GM21825 (cell line): ENCODE measurements at regions not wholly inside any gene's neighbourhood (a gene's known extent, or its start where the extent isn't known, plus 50 kb on each side); places are given as distances from the start of the nearest gene placed in this dataset.
"Not testable (repeated sequence)": the region's sequence is repeated elsewhere in the genome, so short reads cannot be mapped to it uniquely, and the experiment has no call there.

Source experiments
- ATAC-seq: cut with Tn5 transposase; IDR thresholded peaks from one replicate; pipeline ENCODE4 v1.9.1; 2021; ENCODE audit warnings: mild to moderate bottlenecking, moderate library complexity; ENCODE audit not compliant: unreplicated experiment

- no peak for ATAC-seq
Observed at GRCh38 chr6:115310156-115310555, 750.5 kb downstream of the FRK start.

DNA sequence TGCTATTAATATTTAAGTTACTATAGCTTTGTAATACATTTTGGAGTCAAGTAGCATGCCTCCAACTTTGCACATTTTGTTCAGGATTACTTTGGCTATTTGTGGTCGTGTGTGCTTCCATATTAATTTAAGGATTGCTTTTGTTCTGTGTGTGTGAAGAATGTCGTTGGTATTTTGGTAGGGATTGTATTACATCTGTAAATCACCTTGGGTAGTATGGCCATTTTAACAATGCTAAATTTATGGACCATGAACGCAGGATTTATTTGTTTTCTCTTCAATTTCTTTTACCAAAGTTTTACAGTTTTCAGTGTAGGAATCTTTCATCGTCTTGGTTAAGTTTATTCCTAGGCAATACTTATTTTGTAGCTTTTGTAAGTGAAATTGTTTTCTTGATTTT lies 758.0 kb downstream of the FRK start:
- no peak for ATAC-seq

GRCh38 chr6:115287467-115287866 lies 773.2 kb downstream of the FRK start:
- no peak for ATAC-seq

DNA sequence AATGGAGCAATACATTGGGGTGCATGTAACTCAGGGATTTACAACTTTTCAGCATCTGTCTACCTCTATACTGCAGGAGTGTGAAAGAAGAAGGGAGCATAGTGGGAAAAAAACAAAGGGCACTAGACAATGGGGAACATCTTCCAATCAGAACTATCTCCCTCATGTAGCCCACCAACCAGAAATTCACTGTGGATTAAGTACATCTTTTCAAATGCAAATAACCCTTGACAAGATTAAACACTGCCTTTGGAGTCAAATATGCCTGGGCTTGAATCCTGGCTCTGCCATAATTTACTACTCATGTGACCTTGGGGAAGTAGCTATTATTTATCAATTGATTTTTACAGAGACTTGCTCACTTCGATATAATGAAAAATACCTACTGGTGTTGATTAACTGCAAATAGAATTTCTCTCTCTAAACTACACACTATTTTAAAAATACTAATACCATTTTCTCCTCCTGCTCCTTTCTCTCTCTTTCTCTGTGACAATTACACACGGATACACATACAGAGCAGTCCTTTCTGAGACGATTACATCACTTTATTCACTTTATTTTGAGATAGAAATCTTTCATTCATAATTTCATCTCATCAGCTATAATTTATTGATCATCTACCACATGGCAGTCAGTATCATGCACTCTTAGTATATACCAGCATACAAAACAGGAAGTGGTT lies 783.7 kb downstream of the FRK start:
- ATAC-seq, result no peak

DNA sequence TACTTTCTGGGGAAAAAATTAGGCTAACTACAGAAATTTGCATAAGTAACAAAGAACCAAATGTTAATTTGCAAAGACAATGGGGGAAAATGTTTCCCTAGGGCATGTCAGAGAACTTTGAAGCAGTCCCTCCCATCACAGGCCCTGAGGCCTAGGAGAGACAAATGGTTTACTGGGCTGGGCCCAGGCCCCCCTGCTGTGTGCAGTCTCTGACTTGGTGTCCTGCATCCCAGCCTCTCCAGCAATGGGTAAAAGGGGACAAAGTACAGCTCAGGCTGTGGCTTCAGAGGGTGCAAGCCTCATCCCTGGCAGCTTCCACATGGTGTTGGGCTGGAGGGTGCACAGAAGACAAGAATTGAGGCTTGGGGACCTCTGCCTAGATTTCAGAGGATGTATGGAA lies 788.4 kb downstream of the FRK start:
- ATAC-seq, result no peak

DNA sequence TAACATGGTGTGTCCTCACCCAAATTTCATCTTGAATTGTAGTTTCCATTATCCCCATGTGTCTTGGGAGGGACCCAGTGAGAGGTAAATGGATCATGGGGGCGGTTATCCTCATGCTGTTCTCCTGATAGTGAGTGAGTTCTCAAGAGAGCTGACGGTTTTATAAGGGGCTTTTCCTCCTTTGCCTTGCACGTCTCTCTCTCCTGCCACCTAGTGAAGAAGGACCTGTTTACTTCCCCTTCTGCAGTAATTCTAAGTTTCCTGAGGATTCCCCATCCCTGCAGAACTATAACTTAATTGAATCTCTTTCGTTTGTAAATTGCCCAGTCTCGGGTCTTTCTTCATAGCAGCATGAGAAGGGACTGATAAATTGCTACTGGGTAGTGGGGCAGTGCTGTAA lies 789.3 kb downstream of the FRK start:
- ATAC-seq, result no peak

DNA sequence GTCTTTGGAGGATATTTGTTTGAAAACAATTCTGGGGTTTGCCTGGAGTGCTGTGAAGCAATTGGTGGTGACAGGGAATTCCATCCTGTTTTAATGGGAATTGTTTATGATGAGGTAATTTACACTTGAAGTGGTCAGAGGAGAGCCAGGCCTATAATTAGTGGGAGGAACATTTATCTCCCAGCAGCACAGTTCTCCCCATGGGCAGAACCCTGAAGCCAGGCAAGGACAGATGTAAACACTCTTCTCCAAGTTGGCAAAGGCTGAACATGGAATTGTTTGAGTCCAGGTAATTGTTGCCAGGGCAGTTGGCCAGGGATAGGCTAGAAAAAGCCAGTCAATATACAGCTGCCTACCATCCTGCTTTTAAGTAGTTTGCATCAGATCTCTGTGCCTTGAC lies 789.7 kb downstream of the FRK start:
- ATAC-seq, result no peak

- ATAC-seq, result no peak
Observed at GRCh38 chr6:115241373-115241772, 819.3 kb downstream of the FRK start.

DNA sequence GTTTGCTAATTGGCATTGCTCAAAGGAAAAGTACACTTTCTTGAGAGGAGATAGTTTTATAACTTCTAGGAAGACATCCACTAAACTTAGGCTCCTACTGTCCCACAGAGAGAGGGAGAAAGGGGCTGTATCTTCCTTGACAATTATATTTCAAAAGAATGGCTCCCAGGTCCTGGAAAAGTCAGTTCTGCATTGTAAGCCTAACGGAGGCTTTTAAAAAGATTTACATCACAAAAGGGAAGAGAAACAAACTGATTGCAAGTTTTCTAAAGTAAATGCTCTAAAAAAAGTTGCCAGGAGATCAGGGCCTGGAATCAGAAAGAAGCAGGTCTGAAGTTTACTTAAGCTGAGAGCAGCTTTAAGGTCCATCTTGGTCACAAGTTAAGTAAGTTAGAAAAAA lies 839.5 kb downstream of the FRK start:
- no peak for ATAC-seq

DNA sequence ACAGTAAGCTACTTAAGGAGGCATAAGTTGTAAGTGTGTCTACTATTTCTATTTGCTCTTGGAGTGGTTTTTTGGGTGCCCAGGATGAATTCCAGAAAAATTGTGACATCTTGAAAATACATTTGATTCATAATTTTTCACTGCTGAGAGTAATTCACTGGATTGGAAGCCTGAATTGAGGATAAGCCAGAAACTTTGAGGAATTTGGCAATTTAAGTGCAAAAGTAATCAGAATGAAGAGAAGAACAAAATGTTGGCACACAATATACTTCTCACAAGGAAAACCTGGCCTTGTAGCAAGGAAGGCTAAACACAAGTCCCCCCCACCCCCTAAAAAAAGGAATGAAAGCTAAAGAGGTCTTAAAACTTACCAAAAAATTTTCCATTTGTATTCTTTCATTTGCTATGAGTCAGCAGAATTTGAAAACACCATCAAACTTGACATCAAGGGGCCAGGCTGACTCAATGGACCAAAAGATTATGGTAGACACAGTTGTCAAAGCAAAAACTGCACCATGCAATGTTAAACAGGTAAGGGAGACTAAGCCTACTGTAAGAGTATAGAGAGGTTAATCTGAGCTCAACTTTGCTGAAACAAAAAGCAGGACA lies 840.0 kb downstream of the FRK start:
- ATAC-seq, result no peak

DNA sequence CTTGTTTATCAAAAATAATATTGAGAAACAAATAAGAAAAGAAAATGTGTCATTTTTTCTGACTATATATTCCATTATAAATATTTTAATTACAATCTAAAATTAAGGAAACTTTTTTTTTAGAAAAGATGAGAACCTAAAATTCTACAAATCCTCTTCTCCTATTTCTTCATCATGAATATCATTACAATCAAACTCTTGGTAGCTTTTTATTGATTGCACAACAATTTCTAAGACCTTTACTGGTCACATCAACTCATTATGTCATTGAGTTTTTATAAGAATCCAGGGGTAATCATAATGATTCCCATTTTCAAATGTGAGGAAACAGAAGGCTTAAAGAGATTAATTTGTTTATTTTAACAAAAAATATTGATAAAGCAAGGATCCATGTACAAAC lies 841.0 kb downstream of the FRK start:
- ATAC-seq, result no peak

DNA sequence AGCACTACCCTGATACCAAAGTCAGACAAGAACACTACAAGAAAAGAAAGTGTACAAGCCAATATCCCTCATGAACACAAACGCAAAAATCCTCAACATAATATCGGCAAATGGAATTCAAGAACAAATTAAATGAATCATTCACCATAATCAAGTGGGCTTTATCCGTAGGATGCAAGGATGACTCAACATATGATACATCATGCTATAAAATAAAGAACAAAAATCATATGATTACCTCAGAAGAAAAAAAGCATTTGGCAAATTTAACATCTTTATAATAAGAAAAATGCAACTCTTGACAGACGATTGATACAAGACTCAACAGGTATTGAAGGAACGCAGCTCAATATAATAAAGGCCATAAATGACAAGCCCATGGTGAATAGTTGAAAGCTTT lies 843.9 kb downstream of the FRK start:
- no peak for ATAC-seq

DNA sequence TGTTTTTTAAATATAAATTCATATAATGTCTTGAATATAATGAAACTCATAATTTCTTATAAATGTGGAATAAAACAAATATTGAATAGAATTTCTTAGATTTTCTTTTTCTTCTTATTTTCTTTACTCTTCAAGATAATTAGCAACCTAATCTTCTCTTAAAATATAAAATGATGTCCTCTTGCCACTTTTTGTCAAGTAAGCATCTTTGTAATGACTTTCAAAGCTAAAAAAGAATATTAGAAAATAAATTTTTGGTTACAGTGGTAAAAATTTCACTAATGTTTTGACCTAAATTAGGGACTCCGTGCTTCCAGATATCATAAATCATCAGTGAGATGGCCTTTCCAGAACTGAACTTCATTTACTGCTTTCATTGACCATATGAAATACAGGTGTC lies 846.4 kb downstream of the FRK start:
- ATAC-seq, result no peak

DNA sequence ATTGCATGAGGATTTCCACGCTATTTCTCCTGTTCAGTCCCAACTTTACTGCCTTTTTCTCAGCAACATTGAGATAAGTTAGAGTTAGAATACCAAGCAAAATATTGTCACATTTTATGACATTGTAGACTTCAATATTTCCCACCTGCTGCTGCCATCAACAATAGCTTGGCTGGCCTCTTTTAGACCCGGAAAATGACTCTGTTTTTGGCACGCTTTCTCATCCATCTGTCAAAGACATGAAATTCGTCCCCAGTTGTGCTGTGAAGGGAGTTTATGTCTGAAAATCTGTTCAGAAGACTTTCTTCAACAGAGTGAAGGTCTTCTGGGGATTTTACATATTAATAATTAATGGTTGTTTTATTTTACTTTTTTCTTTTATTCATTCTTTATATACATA lies 857.3 kb downstream of the FRK start:
- no peak for ATAC-seq

DNA sequence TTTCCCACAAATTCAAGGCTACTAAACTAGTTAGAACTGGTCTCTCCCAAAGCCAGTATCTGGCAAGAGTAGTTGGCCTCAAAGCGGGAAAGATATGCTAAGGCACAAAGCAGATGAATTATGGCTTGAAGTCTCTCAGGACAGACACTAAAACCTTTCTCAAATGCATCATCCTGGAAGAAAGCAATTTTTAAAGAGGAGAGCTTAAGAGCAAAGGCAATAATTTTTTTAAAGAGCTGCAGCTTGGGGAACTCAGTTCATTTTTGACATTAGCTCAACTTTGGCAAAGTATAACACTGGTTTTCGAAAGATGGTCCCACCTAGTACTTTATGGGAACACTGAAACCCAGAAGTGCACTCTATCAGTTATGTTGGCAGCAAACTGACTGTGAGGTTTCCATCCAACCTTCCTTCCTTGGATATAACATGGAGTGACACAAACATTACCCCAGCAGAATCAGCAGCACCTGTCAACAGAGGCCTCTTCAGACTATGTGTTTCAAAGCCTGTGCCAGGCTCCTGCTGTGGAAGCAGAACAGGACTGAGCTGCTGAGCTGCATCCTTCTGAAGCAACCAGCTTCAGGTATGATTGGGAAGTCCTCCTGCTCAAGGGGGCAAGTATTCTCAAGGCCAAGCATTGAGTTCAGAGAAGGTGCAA lies 852.3 kb upstream of the HS3ST5 start:
- no peak for ATAC-seq

GRCh38 chr6:115191989-115192388 lies 849.2 kb upstream of the HS3ST5 start:
- no peak for ATAC-seq

GRCh38 chr6:115190534-115190933 lies 847.7 kb upstream of the HS3ST5 start:
- no peak for ATAC-seq

GRCh38 chr6:115175456-115175855 lies 832.6 kb upstream of the HS3ST5 start:
- not testable (repeated sequence) for ATAC-seq

GRCh38 chr6:115165912-115166311 lies 823.1 kb upstream of the HS3ST5 start:
- not testable (repeated sequence) for ATAC-seq

DNA sequence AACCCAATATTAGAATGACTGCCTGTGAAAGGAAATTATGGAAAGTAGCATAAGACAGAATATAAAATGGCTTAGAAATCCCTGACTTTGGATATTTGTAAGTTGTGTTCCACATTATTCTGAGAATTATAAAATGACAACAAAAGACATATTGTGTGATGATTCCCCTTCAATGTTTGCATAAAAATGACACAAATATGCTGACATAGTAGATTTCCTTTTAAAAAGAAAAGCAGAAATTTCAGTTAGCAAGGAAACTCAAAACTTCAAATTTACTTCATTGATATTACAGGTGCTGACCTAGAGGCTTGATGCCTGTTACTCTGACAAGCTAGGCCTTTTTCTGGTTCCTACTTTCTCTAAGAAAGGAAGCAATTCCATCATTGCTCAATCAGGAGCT lies 816.9 kb upstream of the HS3ST5 start:
- no peak for ATAC-seq

DNA sequence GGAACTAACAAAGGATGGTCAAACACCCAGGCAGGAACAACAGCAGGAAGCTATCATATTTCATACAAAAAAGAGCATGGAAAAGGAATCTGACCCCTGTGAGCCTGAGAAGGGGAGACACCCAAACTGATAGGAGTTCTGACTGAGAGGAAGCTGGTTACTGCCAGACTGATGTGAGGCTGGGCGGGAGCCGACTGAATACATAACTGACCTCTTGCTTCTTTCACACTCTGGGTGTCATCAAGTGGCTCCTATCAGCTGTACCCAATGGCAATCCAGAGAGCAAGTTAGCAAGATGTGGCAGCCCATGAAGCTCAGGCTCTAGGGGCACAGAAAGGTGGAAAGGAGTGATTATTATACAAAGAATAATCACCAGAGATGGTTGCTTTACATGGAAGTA lies 795.1 kb upstream of the HS3ST5 start:
- no peak for ATAC-seq

- no peak for ATAC-seq
Observed at GRCh38 chr6:115133790-115134189, 791.0 kb upstream of the HS3ST5 start.
